ENCODE measurements at regions not wholly inside any gene's neighbourhood (a gene's known extent, or its start where the extent isn't known, plus 50 kb on each side); places are given as distances from the start of the nearest gene placed in this dataset.

DNA sequence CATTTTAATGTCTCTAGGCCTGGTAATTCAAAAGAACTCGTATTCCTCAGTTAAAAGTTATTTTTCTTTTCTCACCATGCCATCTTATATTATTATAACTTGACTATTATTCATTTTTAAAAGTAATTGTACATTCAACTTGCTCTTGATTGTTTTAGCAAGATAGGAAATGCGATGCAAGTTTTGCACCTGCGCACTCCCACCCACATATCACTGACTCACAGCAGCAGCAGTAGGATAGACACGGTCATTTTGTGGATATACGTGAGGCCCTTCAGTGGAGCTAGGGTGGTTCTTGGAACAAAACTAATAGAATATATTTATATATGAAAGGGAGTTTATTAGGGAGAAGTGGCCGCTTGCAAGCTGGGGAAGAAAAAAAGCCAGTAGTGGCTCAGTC, 95.5 kb upstream of the UBE3A start:
- no peaks in the 10 kb centered on the region for H3K4me1 Mint-ChIP-seq
- H3K4me3 Mint-ChIP-seq, result no peak overlapping the region
- TF ChIP-seq, protein P1, sequence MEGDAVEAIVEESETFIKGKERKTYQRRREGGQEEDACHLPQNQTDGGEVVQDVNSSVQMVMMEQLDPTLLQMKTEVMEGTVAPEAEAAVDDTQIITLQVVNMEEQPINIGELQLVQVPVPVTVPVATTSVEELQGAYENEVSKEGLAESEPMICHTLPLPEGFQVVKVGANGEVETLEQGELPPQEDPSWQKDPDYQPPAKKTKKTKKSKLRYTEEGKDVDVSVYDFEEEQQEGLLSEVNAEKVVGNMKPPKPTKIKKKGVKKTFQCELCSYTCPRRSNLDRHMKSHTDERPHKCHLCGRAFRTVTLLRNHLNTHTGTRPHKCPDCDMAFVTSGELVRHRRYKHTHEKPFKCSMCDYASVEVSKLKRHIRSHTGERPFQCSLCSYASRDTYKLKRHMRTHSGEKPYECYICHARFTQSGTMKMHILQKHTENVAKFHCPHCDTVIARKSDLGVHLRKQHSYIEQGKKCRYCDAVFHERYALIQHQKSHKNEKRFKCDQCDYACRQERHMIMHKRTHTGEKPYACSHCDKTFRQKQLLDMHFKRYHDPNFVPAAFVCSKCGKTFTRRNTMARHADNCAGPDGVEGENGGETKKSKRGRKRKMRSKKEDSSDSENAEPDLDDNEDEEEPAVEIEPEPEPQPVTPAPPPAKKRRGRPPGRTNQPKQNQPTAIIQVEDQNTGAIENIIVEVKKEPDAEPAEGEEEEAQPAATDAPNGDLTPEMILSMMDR (IDR thresholded peaks at IDR 0.05; ENCODE audit: unreplicated experiment), result no peak

DNA sequence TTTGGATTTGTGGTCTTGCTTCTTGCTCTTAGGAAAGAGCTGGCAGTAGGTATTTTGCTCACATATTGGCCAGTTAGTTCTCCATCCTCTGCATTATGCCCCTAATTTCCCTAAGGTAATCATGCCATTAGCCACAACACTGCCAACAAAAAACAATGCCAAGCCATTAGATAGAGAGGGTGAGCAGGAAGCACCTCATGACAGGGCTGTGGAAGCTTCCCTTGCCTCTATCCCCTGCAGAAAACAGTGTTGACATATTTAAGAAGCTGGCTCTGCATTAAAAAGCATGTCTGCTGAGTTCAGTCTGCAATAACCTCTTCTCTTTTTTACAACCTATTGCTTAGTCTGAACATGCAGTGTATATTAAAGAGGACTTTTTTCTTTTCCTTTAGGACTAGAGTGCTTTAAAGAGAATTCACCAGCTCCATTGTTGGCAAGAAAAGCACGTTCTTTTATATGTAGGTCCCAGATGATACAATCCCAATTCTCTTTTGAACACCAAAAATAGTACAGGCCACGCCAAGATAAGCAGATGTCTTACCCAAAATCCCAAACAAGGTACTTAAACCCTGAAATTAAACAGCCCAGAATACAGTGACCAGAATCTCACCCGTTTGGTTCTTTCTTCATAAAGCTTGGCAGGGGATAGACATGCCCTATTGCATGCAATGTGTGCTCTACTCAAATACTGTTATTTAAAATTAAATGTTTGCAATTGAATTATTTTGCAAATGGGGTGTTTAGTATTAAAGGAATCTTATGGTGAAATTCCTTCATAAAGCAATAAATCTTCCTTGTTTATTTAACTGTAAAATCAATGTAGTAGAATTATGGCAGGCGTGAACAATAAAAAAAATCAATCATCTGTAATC, 93.7 kb upstream of the UBE3A start:
- Mint-ChIP-seq H3K4me3 (no peak overlapping the region), H3K27me3 (ENCODE audit: low read depth) (peaks cover 3% of the 10 kb centered on the region), H3K9me3 (peaks cover 16% of the 10 kb centered on the region), H3K27ac (no peak overlapping the region), H3K36me3 (no peaks in the 10 kb centered on the region), H3K4me1 (no peaks in the 10 kb centered on the region)
- no peak for DNase-seq (ENCODE audit: low spot score in 2 of 2, unreplicated experiment in 2 of 2)
- TF ChIP-seq, protein P1 (IDR thresholded peaks at IDR 0.05; ENCODE audit: unreplicated experiment), result no peak

More for the DNA sequence above, 95.5 kb upstream of the UBE3A start:
- DNase-seq (ENCODE audit: low spot score in 2 of 2, unreplicated experiment in 2 of 2), result no peak
- H3K9me3 Mint-ChIP-seq, result peaks cover 13% of the 10 kb centered on the region
- no peaks in the 10 kb centered on the region for H3K36me3 Mint-ChIP-seq
- peaks cover 3% of the 10 kb centered on the region for H3K27me3 Mint-ChIP-seq (ENCODE audit: low read depth)
- no peak overlapping the region for H3K27ac Mint-ChIP-seq

DNA sequence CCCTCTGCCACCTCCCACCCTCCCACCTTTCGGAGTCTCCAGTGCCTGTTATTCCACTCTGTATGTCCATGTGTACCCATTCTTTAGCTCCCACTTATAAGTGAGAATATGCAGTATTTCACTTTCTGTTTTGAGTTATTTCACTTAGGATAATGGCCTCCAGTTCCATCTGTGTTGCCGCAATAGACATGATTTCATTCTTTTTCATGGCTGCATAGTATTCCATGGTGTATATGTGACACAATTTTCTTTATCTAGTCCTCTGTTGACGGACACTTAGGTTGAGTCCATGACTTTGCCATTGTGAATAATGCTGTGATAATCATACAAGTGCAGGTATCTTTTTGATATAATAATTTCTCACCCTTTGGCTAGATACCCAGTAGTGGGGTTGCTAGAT, 91.0 kb upstream of the UBE3A start:
- TF ChIP-seq, protein P1 (IDR thresholded peaks at IDR 0.05; ENCODE audit: unreplicated experiment), result no peak
- H3K9me3 Mint-ChIP-seq, result peaks cover 14% of the 10 kb centered on the region
- peaks cover 3% of the 10 kb centered on the region for H3K27me3 Mint-ChIP-seq (ENCODE audit: low read depth)
- no peaks in the 10 kb centered on the region for H3K4me1 Mint-ChIP-seq
- H3K36me3 Mint-ChIP-seq, result no peaks in the 10 kb centered on the region
- no peak overlapping the region for H3K4me3 Mint-ChIP-seq
- DNase-seq (ENCODE audit: low spot score in 2 of 2, unreplicated experiment in 2 of 2), result no peak
- no peak overlapping the region for H3K27ac Mint-ChIP-seq

DNA sequence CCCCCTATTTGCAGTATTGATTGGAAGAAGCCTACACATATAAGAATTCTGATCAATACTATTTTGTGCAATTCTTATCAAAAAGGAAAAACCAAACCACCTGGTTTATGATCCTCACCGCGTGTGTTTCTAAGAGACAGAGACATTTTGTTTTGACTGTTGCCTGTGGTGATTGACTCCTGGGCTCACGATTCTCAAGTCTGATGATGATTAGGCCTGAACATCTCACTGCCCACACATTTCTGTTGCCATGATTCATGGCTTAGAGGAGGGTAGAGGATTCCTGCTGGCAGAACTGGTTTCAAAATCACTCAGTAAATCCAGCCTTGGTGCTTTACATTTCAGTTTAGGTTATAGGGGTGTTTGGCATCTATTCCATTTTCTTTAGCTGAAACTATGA, 88.3 kb upstream of the UBE3A start:
- TF ChIP-seq, protein P1 (IDR thresholded peaks at IDR 0.05; ENCODE audit: unreplicated experiment), result no peak
- no peaks in the 10 kb centered on the region for H3K4me1 Mint-ChIP-seq
- H3K4me3 Mint-ChIP-seq, result no peak overlapping the region
- H3K27me3 Mint-ChIP-seq (ENCODE audit: low read depth), result peaks cover 4% of the 10 kb centered on the region
- no peaks in the 10 kb centered on the region for H3K36me3 Mint-ChIP-seq
- no peak for DNase-seq (ENCODE audit: low spot score in 2 of 2, unreplicated experiment in 2 of 2)
- H3K9me3 Mint-ChIP-seq, result peaks cover 21% of the 10 kb centered on the region
- no peak overlapping the region for H3K27ac Mint-ChIP-seq

DNA sequence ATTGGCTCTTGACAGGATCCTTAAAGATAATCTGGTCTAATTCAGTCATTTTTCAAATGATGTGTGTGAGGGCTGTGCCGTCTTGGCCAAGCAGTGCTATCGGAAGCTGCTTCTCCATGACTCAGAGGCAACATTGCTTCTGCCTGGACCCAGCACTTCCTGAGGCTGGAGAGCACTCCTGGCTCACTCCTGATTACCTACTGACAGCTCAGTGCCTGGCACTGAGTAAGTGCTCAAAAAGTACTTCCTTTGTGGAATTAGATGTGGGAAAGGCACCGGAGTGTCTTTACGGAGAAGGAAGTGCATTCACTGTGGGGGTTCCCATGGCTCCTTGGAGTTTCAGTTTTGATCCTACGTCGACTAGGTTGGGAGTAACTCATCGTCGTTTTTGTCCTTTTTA, 86.9 kb upstream of the UBE3A start:
- no peaks in the 10 kb centered on the region for H3K4me1 Mint-ChIP-seq
- H3K27me3 Mint-ChIP-seq (ENCODE audit: low read depth), result peaks cover 1% of the 10 kb centered on the region
- H3K27ac Mint-ChIP-seq, result no peak overlapping the region
- H3K36me3 Mint-ChIP-seq, result no peaks in the 10 kb centered on the region
- H3K9me3 Mint-ChIP-seq, result peaks cover 21% of the 10 kb centered on the region
- TF ChIP-seq, protein P1 (IDR thresholded peaks at IDR 0.05; ENCODE audit: unreplicated experiment), result no peak
- H3K4me3 Mint-ChIP-seq, result no peak overlapping the region
- DNase-seq (ENCODE audit: low spot score in 2 of 2, unreplicated experiment in 2 of 2), result no peak

Measured in mesothelial cell of epicardium (in vitro differentiated cells).